SU-DHL-6 (cell line): ENCODE measurements at regions not wholly inside any gene's neighbourhood (a gene's known extent, or its start where the extent isn't known, plus 50 kb on each side); places are given as distances from the start of the nearest gene placed in this dataset.

Source experiments
- H2AFZ ChIP-seq: fragments of 200-600 bp; sonication (generic); 2 replicates; pipeline ENCODE4 v1.6.1; 2014; ENCODE audit warnings: low read depth, mild to moderate bottlenecking, moderate library complexity, mixed read lengths, antibody characterized with exemption, low read length; ENCODE audit not compliant: severe bottlenecking
- H3F3A ChIP-seq: fragments of 200-600 bp; shearing (Covaris generic); 2 replicates; pipeline ENCODE4 v1.6.0; 2016; ENCODE audit warnings: antibody characterized with exemption, mild to moderate bottlenecking; ENCODE audit not compliant: insufficient read depth
- H3K27ac ChIP-seq: fragments of 200-600 bp; sonication (generic); 2 replicates; pipeline ENCODE4 v1.5.1; 2016; ENCODE audit warnings: low read depth, mild to moderate bottlenecking, low read length, moderate library complexity, mixed read lengths
- H3K27me3 ChIP-seq: fragments of 200-600 bp; sonication (generic), shearing (Covaris generic); 2 replicates; pipeline ENCODE4 v1.6.0; 2014; ENCODE audit warnings: mild to moderate bottlenecking, low read length
- H3K36me3 ChIP-seq: fragments of 200-600 bp; sonication (generic); 2 replicates; pipeline ENCODE4 v1.6.1; 2014; ENCODE audit warnings: mild to moderate bottlenecking, low read length, mixed read lengths
- H3K4me2 ChIP-seq: fragments of 300-600, 200-600 bp; shearing (Covaris generic), sonication (generic); 2 replicates; pipeline ENCODE4 v1.6.0; 2014; ENCODE audit warnings: low read length, low read depth, mild to moderate bottlenecking; ENCODE audit not compliant: poor library complexity, severe bottlenecking
- H3K4me3 ChIP-seq: fragments of 200-600 bp; sonication (generic); 2 replicates; pipeline ENCODE4 v1.5.1; 2014; ENCODE audit warnings: antibody characterized with exemption, low read length, mild to moderate bottlenecking, mixed read lengths; ENCODE audit not compliant: insufficient read depth, poor library complexity, severe bottlenecking
- H3K79me2 ChIP-seq: fragments of 200-600 bp; sonication (generic); 2 replicates; pipeline ENCODE4 v1.6.1; 2014; ENCODE audit warnings: mild to moderate bottlenecking, low read length, moderate library complexity; ENCODE audit not compliant: insufficient read depth
- H3K9ac ChIP-seq: fragments of 200-600 bp; sonication (generic); 2 replicates; pipeline ENCODE4 v1.7.0; 2014; ENCODE audit warnings: mild to moderate bottlenecking, low read length
- H3K9me2 ChIP-seq: fragments of 200-600 bp; sonication (generic); replicated peaks from 2 replicates; pipeline ENCODE4 v1.6.1; 2014; ENCODE audit warnings: low read length; ENCODE audit not compliant: insufficient read depth
- H3K9me3 ChIP-seq: fragments of 200-600 bp; sonication (generic); 2 replicates; pipeline ENCODE4 v1.6.1; 2014; ENCODE audit warnings: low read length, mixed read lengths; ENCODE audit not compliant: insufficient read depth
- H4K20me1 ChIP-seq: fragments of 200-600 bp; sonication (generic); 2 replicates; pipeline ENCODE4 v1.6.1; 2014; ENCODE audit warnings: low read depth, mild to moderate bottlenecking, antibody characterized with exemption, low read length, moderate library complexity, mixed read lengths
- CTCF ChIP-seq: fragments of 200-600 bp; sonication (generic); IDR thresholded peaks from one replicate; pipeline ENCODE4 v1.5.1; 2017; ENCODE audit warnings: antibody characterized with exemption, mild to moderate bottlenecking, low read length, moderate library complexity; ENCODE audit not compliant: insufficient read depth, poor library complexity, severe bottlenecking
- EZH2phosphoT487 ChIP-seq: fragments of 200-600 bp; sonication (generic), shearing (Covaris generic); conservative IDR thresholded peaks from 2 replicates; pipeline ENCODE4 v1.6.1; 2018; ENCODE audit warnings: mild to moderate bottlenecking, antibody characterized with exemption, low read length, moderate library complexity, mixed read lengths

GRCh38 chr3:75983111-75983510, 197.8 kb upstream of the ZNF717 start:
- Histone ChIP-seq H3K27ac (no peak overlapping the region), H3K9me3 (no peaks in the 10 kb centered on the region), H3K4me3 (no peak overlapping the region), H3K36me3 (no peaks in the 10 kb centered on the region), H3K27me3 (no peaks in the 10 kb centered on the region), H3K4me2 (no peak overlapping the region), H3K9ac (no peak overlapping the region), H3K9me2 (no peaks in the 10 kb centered on the region), H2AFZ (no peak overlapping the region), H3K79me2 (no peaks in the 10 kb centered on the region), H3F3A (no peaks in the 10 kb centered on the region), H4K20me1 (no peaks in the 10 kb centered on the region)
- TF ChIP-seq CTCF (no peak), EZH2phosphoT487 (no peak)

- Histone ChIP-seq H3K4me2 (no peak overlapping the region), H3K79me2 (no peaks in the 10 kb centered on the region), H3K9ac (no peak overlapping the region), H4K20me1 (no peaks in the 10 kb centered on the region), H3F3A (no peaks in the 10 kb centered on the region), H3K9me2 (no peaks in the 10 kb centered on the region), H3K9me3 (no peaks in the 10 kb centered on the region), H3K4me3 (no peak overlapping the region), H3K27ac (no peak overlapping the region), H3K27me3 (no peaks in the 10 kb centered on the region), H2AFZ (no peak overlapping the region), H3K36me3 (no peaks in the 10 kb centered on the region)
- TF ChIP-seq CTCF = no peak
- TF ChIP-seq EZH2phosphoT487 = no peak
Observed at GRCh38 chr3:75983609-75984290, 198.4 kb upstream of the ZNF717 start.

GRCh38 chr3:75985432-75985831, 200.1 kb upstream of the ZNF717 start:
- TF ChIP-seq CTCF (no peak), EZH2phosphoT487 (no peak)
- no peaks in the 10 kb centered on the region for H4K20me1 ChIP-seq
- no peaks in the 10 kb centered on the region for H3K27me3 ChIP-seq
- H3K4me3 ChIP-seq = no peak overlapping the region
- no peaks in the 10 kb centered on the region for H3F3A ChIP-seq
- H3K27ac ChIP-seq = no peak overlapping the region
- no peak overlapping the region for H3K4me2 ChIP-seq
- H3K79me2 ChIP-seq = no peaks in the 10 kb centered on the region
- H3K9me2 ChIP-seq = no peaks in the 10 kb centered on the region
- H3K36me3 ChIP-seq = no peaks in the 10 kb centered on the region
- H3K9ac ChIP-seq = no peak overlapping the region
- no peaks in the 10 kb centered on the region for H3K9me3 ChIP-seq
- H2AFZ ChIP-seq = no peak overlapping the region
